Brain pericyte (primary cell): ENCODE measurements at regions not wholly inside any gene's neighbourhood (a gene's known extent, or its start where the extent isn't known, plus 50 kb on each side); places are given as distances from the start of the nearest gene placed in this dataset.

Source experiments
- DNase-seq: peaks from one replicate; pipeline ENCODE4 v3.0.0-alpha.2; 2012; ENCODE audit warnings: low read depth, low spot score

DNA sequence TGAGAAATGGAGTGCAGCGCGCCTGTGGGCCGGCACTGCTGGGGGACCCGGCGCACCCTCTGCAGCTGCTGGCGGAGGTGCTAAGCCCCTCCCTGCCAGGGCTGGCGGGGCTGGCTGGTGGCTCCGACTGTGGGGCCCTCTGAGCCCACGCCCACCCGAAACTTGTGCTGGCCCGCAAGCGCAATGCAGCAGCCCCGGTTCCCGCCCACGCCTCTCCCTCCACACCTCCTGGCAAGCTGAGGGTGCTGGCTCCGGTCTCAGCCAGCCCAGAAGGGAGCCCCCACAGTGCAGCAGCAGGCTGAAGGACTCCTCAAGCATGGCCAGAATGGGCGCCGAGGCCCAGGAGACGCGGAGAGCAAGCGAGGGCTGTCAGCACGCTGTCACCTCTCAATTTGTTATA is 1063.0 kb upstream of the AUTS2 start:
- no peak for DNase-seq

DNA sequence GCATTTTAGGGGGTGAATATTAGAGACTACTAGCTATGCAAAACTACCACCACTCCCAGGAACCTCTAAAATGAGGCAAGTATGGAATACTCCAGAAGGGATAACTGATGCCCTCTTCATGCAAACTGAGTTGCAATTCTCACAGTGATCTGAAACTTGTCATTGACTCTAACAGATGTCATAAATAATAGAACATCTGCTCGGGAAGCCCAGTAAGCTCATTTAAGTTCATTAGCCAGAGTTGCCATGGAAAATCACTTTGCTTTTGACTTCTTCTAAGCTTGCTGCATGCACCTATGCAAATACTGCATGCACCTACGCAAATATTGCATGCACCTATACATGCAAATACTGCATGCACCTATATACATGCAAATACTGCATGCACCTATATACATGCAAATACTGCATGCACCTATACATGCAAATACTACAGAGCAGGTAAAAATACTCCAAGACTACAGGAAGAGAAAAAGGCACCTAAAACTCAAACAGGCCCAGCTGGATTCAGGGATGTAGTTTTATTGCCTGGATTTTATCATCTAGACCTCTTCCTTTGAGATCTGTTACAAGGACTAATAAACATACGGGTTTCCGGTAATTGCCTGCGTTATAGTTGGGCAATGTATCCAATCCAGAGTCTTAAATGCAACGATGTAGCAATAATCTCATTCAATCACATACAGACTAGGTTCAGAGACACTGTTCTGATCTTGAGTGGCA is 1061.1 kb upstream of the AUTS2 start:
- no peak for DNase-seq

DNA sequence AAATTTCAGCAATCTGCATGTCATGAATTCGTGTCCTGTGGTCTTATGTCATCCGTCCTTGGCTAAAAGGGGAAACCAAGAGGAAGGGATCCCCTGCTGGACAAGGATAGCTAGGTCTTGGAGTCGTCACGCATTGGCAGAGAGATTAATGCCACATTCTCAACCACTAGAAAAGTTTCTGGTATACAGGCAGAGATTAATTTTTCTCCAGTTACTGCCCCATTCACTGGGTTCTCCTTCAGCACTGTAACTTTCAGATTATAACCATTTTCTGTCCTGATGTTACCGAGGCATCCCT is 1060.6 kb upstream of the AUTS2 start:
- no peak for DNase-seq

DNA sequence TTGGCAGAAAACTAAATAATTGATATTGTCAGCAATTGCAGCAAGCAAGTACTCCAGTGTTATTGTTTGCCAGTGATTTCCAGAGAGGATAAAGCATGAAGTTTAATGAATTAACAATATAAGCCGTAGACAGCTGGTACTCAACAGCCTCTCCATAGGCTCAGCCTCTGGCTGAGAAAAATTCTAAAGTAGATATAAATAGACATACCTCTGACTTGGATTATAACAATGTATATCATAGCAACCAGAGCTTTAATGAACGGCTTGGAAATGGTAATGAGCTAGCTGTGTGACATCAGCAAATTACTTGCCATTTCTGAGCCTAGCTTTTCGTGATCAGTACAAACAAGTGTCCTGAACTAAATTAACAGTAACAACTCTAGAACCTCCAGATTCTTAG is 1055.4 kb upstream of the AUTS2 start:
- DNase-seq: no peak

DNA sequence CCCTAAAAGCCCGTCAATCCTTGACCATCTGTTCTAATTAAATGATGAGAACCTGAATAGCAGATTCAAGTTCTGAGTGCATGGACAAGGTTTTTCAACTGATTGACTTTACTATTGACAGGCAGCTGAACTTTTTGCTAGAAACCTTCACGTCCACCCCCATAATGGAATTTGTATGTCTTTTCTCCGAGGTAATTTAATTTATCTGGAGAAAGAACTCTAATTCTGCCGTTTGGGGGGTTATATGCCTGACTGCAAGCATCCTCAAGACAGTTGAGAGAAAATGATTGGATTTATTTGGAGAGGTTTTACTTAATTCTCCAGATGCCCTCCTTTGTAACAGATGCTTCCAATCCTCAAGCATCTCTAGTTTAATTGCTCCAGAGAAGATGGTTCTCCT is 1053.4 kb upstream of the AUTS2 start:
- DNase-seq: no peak

DNA sequence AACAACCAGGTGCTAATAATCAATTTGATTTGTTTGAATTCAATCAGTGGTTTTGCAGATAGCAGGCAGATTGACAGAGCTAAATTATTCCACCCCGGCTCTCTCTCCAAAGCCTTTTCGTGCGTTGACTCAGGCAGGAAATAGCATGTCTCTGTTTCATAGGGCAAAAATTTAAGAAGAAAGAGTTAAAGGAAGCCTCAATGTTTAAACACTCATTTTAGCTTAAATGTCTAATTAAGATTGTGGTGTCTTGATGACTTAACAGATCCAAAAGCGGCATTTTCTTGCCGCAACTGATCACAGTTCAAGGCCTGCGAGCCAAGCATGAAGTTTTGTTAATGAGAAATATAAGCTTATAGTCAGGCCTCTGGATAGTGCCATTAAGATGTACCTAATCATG is 1051.1 kb upstream of the AUTS2 start:
- no peak for DNase-seq

DNA sequence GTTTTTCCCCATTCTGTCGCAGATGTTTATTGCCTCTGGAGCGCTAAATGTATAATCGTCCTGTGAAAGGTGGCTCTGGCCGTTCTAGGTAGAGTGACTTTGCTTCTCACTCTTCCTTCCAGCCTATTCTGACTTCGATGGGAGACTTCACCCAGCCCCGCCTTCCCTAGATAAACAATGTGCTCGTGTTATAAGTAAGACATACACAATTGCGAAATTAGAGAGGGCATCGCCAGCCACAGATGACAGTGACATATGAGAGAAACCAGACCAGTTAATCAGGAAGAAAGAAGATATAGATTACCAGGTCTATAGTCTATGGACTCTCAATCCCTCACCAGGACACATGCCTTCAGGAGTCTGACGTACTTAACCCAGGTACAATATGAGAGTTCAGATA is 1050.5 kb upstream of the AUTS2 start:
- DNase-seq: no peak

DNA sequence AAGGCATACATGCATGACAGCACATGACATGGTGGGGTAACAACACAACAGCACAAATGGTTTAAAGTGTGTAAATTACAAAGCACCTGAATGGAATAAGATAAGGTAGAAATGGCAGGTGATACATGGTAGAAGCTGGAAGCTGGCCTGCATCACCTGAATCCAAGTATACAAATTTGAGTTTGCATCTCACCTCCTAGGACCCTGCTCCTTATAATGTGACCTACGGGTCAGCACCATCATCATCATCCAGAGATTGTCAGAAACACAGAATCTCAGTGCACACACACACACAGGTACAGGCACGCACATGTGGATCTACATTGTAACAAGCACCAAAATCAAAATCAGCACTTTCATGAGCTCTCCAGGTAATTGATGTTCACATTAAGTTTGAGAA is 1048.2 kb upstream of the AUTS2 start:
- DNase-seq: no peak

DNA sequence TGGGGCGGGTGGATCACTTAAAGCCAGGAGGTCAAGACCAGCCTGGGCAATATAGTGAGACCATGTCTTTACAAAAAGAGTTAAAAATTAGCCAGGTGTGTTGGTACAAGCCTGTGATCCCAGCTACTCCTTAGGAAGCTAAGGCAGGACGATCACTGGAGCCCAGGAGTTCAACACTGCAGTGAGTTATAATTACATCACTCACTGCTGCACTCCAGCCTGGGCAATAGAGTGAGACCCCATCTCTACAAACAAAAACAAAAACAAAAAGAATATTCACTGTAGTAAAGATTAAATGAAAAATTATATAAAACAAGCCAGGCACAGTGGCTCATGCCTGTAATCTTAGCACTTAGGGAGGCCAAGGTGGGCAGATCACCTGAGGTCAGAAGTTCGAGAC is 1047.6 kb upstream of the AUTS2 start:
- DNase-seq: no peak

DNA sequence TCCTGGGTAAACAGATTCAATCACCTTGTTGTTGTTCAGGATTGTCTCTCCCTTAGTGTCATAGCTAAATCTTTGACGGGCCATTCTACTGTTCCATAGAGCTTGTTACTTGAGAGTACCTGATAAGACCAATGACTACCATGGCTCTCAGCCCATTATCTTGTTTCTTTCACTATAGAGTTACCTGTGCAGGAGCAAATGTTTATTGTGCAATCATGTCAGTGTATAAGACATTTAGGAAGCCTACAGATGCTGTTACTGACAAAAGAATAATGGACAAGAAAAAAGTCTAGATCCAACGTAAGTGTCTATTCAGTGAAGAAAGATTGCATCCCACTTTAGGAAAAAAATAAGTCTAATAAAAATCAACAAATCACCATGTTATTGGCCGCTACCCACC is 1041.7 kb upstream of the AUTS2 start:
- DNase-seq: no peak

DNA sequence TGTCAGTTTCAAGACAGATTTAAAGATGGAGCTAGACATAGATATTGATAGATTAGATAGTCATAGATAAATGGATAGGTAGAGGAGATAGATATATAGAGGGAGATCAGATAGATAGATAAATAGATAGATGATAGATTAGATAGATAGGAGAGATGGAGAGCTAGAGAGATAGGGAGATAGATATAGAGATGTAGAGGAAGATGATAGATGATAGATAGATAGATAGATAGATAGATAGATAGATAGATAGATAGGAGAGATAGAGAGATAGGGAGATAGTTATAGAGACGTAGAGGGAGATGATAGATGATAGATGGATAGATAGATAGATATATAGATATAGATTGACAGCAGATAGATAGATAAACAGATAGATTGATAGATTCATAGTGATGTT is 1038.8 kb upstream of the AUTS2 start:
- no peak for DNase-seq

DNA sequence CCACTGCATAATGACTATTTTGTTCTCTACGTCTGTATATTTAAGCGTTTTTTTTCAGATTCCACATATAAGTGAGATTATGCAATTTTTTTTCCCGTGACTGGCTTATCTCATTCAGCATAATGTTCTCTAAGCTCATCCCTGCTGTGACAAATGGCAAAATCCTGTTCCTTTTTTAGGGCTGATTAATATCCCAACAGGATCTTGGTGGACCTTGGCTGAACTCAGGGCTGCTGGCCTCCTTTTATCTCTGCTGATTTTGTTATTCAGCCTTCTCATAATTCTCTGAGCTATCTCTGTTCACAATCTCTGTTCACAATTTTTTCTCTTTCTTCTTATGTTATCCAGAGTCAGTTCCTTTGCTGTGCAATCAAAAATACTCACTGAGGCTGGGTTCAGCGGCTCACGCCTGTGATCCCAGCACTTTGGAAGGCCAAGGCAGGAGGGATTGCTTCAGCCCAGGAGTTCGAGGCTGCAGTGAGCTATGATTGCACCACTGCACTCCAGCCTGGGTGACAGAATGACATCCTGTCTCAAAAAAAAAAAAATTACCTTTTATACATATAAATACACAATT is 1035.9 kb upstream of the AUTS2 start:
- DNase-seq: no peak

DNA sequence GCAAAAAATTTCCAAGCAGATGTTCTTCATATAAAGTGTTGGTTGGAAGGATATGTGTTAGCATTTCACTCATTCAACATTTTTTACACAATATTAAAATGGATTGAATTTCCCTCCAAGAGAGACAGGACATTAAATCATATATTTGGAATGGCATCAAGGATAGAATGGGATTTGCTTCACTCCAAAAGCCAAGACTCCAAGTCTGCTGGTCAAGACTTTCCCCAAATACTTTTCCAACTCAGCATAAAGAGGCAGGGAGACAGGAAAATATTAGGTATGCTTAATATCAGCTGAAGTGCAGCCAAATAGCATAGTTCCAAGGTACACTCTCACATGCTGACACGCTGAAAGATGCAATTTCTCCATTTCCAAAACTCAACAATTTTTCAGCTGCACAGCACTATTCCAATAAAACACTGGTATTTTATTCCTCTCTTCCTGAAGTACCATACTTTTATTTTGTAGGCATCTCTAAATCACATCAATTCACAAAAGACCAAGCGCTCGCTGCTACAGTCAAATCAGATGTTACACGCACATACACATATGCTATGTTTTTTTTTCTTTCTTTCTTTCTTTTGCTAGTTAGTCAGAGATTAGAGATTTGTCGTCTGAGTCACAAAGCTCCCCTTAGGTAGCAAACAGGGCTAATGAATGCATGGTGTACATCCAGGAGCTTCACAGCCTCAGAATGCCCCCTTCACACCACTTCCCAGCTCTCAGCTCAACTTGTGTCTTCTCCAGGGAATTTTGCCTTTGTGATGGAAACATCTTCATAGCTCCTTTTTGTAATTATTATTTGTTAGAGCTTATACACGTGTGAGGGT is 1033.8 kb upstream of the AUTS2 start:
- DNase-seq: no peak

DNA sequence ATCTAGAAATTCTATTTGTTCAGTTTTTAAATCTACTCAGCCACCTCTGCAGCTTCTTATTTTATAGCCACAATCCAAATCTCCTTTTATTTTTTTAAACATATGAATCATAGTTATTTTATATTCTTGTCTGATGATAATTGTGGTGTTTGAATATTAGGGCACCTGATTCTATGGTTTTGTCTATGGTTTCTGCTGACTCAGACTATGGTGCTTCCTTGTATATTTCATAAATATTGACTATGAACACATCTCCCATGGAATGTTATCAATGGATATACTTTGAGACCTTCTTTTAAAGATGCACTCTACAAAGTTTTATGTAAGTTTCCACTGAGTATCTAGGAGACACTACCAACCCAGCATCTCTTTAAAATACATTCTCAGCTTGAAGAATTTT is 1027.0 kb upstream of the AUTS2 start:
- DNase-seq: no peak

DNA sequence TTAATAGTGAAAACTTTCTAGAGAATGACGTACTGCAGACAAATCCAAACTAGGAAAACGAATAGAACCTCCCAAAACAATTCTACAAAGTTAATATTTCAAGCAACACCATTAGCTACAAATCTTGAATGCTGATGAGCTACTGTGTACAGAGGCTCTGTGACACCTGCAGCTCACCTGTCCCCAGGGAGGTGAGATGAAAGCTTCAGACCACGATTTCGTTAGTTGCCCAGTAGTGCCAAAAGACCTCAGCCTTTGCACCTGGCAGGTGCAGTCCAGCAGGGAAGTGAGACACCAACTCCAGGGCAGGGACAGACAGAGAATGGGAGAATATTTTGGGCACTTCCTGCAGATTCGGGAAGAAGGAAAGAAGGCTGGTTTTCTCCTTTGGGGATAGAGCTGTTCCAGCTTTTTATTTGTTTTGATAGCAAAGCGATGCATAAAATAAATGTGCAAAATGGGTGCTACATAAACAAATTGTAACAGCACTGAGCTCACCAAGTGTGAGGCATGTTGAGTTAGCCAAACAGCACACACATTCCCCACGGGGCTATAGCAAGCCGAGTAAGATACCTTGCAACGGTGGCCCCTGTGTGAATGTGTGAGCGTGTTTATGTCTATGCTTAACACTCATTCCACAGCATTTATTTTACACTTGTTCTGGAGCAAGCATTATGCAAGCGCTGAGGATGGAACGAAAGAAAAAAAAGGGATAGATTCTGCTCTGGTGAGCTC is 1024.8 kb upstream of the AUTS2 start:
- DNase-seq: no peak

DNA sequence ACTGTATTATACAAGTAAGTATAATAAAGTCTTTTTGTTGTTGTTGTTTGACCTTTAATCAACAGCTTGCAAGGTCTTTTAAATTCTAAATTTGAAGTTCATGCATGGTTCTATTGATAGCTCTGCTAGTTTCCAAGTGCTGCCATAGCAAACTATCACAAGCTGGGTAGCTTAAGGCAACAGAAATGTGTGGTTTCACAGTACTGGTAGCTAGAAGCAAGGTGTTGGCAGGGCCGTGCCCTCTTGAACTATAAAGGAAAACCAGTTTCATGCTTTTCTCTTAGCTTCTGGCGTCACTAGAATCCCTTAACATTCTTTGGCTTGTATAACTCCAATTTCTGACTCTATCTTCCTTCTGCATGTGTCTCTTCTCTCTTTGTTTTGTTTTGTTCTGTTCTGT is 1021.9 kb upstream of the AUTS2 start:
- no peak for DNase-seq

DNA sequence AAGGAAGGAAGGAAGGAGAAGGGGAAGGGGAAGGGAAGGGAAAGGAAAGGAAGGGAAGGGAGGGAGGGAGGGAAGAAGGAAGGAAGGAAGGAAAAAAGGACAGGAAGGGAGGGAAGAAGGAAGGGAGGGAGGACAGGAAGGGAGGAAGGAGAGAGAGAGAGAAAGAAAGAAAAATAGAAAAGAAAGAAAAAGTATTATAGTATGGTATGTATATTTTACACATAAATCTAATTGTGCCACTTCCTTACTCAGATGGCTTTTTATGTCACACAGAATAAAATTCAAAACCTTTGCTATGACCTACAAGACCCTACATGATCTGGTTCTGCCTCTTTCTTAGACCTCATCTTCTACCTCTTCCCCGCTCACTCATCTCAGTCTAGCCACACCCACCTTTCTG is 1016.9 kb upstream of the AUTS2 start:
- DNase-seq: no peak

DNA sequence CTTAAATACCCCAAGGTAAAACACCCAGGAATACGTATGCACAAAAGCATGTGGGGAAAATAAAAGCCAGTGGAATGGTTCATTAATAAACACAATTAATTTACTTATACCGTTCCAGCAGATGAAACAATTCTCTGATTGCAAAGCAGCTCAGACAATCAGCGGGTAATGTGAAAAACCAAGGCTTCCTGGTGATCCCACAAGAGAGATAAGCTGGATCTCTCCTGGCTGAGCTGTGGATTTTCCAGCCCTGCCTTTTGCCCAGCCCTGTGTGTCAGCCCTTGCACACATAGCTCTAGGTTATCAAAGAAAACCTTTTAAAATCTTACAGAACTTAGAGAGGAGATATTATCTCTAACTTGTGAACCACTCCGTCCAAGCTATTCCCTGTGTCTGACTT is 1010.7 kb upstream of the AUTS2 start:
- no peak for DNase-seq

DNA sequence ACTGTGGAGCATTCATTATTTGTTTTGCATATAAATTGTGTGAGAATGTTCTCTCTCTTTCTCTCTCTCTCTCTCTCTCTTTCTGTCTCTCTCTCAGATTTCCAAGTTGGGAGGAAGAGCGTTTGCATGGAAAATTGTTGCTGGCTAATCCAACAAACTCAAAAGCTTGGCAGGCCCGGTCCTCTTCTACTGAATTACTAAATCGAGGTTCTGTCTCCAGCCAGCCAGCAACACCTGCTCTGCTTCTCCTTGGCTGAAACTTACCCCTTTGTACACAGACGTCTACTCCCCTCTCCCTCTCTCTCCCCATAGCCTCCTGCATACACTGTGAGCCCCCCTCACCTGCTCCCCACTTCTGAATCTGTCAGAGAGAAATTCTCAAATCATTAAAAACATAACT is 996.4 kb upstream of the AUTS2 start:
- no peak for DNase-seq

DNA sequence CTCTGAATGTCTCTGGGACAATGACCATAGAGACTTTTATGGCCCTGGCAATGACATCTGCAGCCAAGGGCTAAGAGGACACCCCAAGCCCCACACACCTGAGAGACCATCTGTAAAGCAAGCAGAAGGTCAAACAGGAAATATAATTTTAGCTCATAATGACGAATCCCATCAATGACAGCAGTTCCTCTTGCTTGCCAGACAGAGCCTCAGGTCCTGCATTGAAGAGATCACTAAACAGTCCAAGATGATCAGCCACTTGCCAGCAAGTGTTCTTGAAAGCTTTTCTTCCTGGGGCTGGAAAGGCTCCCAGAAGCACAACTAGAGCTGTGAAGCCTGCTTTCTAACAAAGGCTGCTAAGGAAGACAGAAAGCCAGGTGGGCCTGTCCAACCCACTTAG is 993.7 kb upstream of the AUTS2 start:
- no peak for DNase-seq

DNA sequence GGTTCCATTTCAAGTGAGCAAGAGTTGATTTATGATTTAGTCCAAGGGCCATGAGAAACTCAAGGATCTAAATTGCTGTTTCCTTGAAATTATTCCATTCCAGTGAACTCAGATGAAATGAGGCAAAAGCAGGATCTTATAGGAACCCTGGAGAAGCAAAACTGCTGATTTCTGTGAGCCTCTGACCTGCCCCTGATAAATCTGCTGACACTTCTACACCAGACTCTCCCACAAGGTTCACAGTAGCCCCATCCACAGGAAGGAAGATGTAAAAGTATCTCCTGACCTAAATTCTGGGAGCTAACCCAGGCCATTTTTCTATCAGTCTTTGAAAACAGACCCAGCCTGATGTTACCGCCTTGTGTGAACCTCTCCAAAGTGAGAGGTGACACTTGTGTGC is 987.6 kb upstream of the AUTS2 start:
- no peak for DNase-seq

DNA sequence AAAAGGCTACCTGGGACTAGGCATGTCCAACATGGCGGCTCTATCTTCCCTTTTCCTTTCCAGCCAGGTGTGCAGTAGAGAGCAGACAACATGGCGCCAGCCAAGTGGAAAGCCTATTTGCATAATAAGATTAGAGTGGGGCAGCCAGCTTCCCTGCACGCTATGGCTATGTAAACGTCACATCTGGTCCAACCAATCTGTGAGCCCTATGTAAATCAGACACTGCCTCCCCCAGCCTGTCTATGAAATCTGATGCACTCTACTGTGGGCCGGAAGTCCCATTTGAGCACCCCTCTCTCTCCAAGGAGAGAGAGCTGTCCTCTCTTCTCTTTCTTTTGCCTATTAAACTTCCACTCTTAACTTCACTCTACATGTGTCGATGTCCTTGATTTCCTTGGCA is 984.9 kb upstream of the AUTS2 start:
- no peak for DNase-seq

DNA sequence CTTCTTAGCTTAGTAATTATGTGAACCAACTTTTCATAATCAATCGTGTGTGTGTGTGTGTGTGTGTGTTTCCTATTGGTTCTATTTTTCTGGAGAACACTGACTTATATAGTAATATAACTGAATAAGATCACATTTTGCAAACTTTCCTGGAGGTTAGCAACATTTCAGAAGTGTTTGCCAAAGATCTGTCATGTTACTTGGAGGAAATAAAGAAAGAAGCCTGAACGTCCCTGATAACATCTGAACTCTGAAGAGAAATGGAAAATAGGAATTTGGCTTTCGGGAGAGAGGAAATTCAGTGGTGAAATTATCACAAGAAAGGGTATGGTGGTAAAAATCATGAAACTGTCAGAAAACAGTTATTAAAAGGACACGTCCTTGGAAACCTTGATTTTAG is 984.4 kb upstream of the AUTS2 start:
- DNase-seq: no peak
